ENCODE measurements at regions not wholly inside any gene's neighbourhood (a gene's known extent, or its start where the extent isn't known, plus 50 kb on each side); places are given as distances from the start of the nearest gene placed in this dataset.

GRCh38 chr1:88029142-88029541 lies 654.9 kb upstream of the PKN2 start:
- peak in 1 of 2 experiments; percentile 16 for DNase-seq

- DNase-seq = no peak
These were observed 654.2 kb upstream of the PKN2 start for GRCh38 chr1:88029899-88030298.

GRCh38 chr1:88035578-88035977 lies 648.5 kb upstream of the PKN2 start:
- DNase-seq = no peak

GRCh38 chr1:88036345-88037014 lies 647.6 kb upstream of the PKN2 start:
- DNase-seq = no peak

- no peak for DNase-seq
These were observed 644.8 kb upstream of the PKN2 start for GRCh38 chr1:88039240-88039639.

GRCh38 chr1:88043834-88044233 lies 640.2 kb upstream of the PKN2 start:
- DNase-seq = no peak

- no peak for DNase-seq
These were observed 631.9 kb upstream of the PKN2 start for GRCh38 chr1:88052167-88052566.

GRCh38 chr1:88053065-88053464 lies 631.0 kb upstream of the PKN2 start:
- DNase-seq = no peak

GRCh38 chr1:88056881-88057280 lies 627.2 kb upstream of the PKN2 start:
- DNase-seq = no peak

GRCh38 chr1:88058205-88058604 lies 625.9 kb upstream of the PKN2 start:
- no peak for DNase-seq

GRCh38 chr1:88060112-88060673 lies 623.9 kb upstream of the PKN2 start:
- DNase-seq = no peak

GRCh38 chr1:88060750-88061491 lies 623.2 kb upstream of the PKN2 start:
- DNase-seq = peak in 1 of 2 experiments; percentile 63

GRCh38 chr1:88061492-88062177 lies 622.4 kb upstream of the PKN2 start:
- peak; percentile 80 to 84 for DNase-seq

- DNase-seq = no peak
These were observed 621.4 kb upstream of the PKN2 start for GRCh38 chr1:88062650-88063153.

- no peak for DNase-seq
These were observed 620.5 kb upstream of the PKN2 start for GRCh38 chr1:88063605-88064004.

- DNase-seq = no peak
These were observed 615.6 kb upstream of the PKN2 start for GRCh38 chr1:88068407-88068960.

- DNase-seq = no peak
These were observed 613.1 kb upstream of the PKN2 start for GRCh38 chr1:88070956-88071355.

GRCh38 chr1:88074661-88075060 lies 609.4 kb upstream of the PKN2 start:
- DNase-seq = no peak

GRCh38 chr1:88075813-88076212 lies 608.3 kb upstream of the PKN2 start:
- DNase-seq = no peak

GRCh38 chr1:88079036-88079435 lies 605.0 kb upstream of the PKN2 start:
- peak in 1 of 2 experiments; percentile 25 for DNase-seq

- DNase-seq = no peak
These were observed 603.2 kb upstream of the PKN2 start for GRCh38 chr1:88080875-88081274.

- no peak for DNase-seq
These were observed 595.6 kb upstream of the PKN2 start for GRCh38 chr1:88088481-88088880.

GRCh38 chr1:88089961-88090360 lies 594.1 kb upstream of the PKN2 start:
- no peak for DNase-seq

Data from NCI-H446 (cell line).